ENCODE measurements at regions not wholly inside any gene's neighbourhood (a gene's known extent, or its start where the extent isn't known, plus 50 kb on each side); places are given as distances from the start of the nearest gene placed in this dataset.

- TF ChIP-seq CTCF (IDR thresholded peaks at IDR 0.05) (no peak), POLR2A (IDR thresholded peaks at IDR 0.05) (no peak)
These were observed 163.7 kb upstream of the TP63 start for GRCh38 chr3:189467451-189467850.

Data from heart left ventricle (tissue), 13 donors.